ENCODE measurements at regions not wholly inside any gene's neighbourhood (a gene's known extent, or its start where the extent isn't known, plus 50 kb on each side); places are given as distances from the start of the nearest gene placed in this dataset.

- no peak for TF ChIP-seq CTCF (IDR thresholded peaks at IDR 0.05)
- TF ChIP-seq ZFX (IDR thresholded peaks at IDR 0.05; ENCODE audit: borderline replicate concordance): no peak
These were observed 274.3 kb upstream of the HS3ST1 start for GRCh38 chr4:11702886-11703557.
